IPS DF 19.7 (cell line): ENCODE measurements at regions not wholly inside any gene's neighbourhood (a gene's known extent, or its start where the extent isn't known, plus 50 kb on each side); places are given as distances from the start of the nearest gene placed in this dataset.

Experiments
- DNase-seq: peaks from one replicate; pipeline ENCODE4 v3.0.0-alpha.2; 2013; ENCODE audit warnings: low read depth, low spot score

- no peak for DNase-seq
Measured at GRCh38 chr6:1514078-1514477, 95.6 kb upstream of the FOXC1 start.

DNA sequence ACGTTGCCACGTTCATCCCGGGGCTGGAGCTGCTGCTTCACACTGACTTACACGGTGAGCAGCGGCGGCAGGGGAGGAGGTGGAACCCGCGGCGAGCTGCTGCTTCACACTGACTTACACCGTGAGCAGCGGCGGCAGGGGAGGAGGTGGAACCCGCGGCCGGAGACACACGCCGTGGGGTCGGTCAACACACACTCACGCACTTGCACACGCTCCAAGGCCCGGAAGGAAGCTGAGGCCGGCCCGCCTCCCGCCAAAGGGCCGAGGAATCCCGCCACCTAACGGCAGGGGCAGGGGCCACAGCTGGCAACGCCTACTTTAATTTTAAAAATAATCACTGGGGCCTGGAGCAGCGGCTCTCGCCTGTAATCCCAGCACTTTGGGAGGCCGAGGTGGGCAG is 94.4 kb upstream of the FOXC1 start:
- DNase-seq, result no peak

- DNase-seq, result no peak
Measured at GRCh38 chr6:1515781-1516180, 93.9 kb upstream of the FOXC1 start.

- no peak for DNase-seq
Measured at GRCh38 chr6:1516742-1517520, 92.8 kb upstream of the FOXC1 start.

DNA sequence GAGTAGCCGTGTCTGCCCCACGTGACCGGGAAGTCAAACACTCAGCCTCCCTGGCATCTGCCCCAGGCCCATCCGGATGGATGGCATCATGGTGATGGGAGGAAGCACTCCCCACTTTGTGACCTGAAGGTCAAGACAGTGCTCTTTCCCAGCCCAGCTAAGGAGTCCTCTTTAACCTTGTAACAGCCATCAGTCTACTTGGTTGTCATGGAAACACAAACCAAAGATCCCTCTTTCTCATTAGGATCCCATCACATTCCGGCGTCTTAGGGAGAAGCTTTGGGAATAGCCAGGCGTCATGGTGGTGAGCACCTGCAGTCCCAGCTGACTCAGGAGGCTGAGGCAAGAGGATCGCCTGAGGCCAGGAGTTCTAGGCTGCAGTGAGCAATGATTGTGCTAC is 90.9 kb upstream of the FOXC1 start:
- no peak for DNase-seq

DNA sequence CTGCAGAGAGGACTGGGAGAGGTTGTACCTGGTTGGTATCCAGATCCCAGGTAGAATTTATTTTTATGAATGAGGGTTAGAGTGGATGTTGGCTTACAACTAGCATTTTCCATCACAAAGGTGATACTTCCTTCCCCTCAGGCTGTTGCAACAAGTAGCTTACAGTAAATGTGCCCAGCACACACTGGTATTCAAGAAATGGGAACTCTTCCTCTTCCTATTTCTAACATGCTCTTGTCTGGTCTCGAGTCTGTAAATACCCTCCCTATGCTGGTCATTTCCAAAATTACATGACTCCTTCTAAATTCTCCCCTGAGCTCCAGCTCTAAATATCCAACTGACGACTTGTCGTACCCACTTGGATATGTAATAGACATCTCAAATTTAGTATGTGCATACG is 90.1 kb upstream of the FOXC1 start:
- DNase-seq, result no peak

DNA sequence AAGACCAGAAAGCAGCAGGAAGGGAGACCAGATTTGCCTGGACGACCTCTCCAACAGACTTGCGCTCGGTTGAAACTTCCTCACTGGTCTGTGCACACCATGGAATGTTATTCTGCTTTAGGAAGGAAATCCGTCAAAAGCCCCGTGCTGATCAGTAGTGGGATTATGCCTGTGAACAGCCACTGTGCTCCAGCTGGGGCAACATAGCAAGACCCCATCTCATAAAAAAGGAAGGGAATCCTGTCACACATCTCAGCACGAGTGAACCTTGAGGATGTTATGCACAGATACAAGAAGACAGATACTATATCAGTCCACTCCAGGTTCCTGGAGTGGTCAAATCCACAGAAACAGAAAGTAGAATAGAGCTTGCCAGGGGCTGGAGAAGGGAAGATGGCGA is 86.9 kb upstream of the FOXC1 start:
- DNase-seq, result no peak

DNA sequence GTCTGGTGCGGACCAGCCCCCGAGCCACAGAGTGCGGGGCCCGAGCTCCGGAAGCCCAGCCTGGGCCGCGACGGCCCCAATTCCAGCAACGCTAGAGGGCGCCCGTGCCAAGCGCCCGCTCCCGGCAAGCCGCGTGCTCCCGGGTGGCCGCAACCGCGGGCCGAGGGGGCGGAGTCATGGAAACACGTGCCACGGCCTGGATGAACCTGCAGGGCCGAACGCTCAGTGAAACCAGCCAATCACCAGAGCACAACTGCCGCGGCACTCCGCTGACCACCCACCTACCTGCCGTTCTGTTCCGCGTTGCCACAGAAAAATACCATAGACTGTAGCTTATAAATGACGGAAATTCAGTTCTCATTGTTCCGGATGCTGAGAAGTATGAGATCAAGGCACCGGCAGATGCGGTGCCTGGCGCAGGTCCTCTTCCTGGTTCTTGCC is 85.7 kb upstream of the FOXC1 start:
- DNase-seq, result peak; percentile 57

- DNase-seq, result no peak
Measured at GRCh38 chr6:1525364-1526038, 84.2 kb upstream of the FOXC1 start.

DNA sequence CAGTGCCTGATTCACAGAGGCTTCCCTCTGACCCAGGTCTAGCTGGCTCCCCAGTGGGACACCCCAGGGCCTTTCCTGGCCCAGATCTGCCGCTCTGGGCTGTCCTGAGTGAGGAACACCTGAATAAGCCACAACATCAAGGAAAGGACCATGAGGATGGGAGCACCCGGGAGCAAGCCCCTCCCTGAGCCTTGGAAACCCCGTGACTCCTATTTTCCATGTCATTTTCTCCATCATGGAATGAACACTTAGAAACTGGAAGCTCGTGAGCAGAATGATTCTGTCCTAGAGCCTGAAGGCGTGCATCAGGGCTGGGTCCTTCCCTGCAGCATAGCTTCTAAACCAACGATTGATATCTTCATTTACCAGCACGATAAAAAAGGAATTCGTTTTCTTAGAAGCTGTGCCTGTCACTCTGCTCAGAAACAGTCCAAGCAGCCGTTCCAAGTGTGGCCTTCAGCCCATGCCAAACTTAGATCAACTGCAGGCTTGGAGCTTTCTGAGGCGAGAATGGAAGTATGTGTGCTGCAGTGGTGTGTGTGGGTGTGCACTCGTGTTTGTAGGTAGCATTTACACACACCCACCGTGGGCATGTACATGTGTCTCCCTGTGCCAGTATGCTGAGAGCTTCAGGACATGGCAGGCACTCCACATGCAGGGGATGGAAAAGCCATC is 83.2 kb upstream of the FOXC1 start:
- no peak for DNase-seq

GRCh38 chr6:1527073-1527457 is 82.7 kb upstream of the FOXC1 start:
- peak; percentile 30 for DNase-seq

DNA sequence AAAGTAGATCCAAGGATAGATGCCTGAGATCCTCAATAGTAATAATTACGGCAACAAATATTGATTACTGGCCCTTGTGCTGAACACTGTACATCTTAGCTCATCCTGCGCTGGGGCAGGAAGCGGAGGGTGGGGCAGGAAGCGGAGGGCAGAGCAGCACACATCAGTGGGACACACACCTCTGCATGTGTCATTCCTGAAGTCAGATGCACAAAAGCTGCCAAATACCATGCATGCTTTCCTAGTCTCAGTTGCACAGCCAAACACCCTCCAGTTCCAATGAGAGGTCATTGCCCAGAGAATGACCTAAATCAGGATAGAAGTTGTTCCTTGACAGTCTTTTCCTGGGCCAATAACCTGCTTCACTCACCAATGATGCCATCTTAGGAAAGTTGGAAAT is 74.4 kb upstream of the FOXC1 start:
- no peak for DNase-seq

GRCh38 chr6:1536526-1537429 is 72.9 kb upstream of the FOXC1 start:
- DNase-seq, result no peak

- DNase-seq, result no peak
Measured at GRCh38 chr6:1538369-1538768, 71.3 kb upstream of the FOXC1 start.

DNA sequence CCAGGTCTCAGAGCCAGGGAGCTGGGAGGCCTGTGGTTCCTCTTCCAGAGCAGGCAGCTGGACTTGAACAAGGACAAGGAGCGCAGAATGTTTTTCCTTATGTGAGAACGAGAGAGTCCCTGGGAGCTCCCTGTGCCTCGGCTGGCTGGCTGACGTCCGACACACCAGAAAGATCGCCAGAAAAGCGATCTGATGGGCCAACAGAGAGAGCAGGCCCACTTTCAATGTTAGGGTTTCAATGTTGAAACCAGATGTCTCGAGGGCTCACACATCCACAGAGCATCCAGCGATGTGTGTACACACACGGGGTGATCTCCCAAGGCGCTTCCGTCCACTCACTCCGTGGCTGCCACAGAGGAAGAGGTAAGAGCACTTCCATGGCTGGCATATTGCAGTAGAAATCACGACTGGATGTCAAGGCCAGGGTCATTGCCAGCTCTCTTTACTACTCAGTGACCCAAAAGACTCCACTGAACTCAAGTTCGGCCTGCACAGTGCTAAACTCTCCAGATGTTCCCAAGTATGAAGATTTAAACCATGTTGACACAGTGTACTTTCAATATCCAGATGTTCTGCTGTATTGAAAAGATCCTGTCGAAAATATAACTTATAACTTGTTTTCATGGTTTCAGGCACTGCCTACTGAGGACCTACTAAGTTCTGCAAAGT is 70.8 kb upstream of the FOXC1 start:
- no peak for DNase-seq

DNA sequence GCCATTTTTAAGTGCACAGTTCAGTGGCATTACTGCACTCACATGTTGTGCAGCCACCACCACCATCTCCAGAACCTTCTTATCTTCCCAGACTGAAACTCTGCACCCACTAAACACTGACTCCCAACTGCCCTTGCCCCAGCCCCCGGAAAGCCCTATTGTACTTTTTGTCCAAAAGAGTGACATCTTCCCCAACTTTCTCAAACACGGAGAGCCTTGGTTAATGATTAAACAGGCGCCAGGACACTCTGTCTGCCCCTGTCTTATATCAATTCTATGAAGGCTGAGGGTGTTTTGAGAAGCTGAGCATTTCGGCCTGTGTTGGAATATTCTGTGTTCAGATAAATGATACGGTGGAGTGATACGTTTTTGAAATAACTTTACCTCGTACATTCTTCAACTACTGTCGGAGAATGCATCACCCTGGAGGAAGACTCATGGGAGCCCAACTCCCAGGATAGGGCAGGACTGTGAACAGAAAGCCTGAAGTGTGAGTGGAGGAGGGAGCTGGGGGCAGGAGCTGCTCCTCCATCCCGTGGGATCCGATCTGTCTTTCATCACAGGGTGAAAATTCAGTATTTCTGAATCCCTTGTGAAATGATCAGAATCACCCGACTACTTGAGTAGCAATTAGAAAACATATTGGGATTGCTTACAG is 68.7 kb upstream of the FOXC1 start:
- no peak for DNase-seq

- no peak for DNase-seq
Measured at GRCh38 chr6:1542335-1542734, 67.4 kb upstream of the FOXC1 start.

- no peak for DNase-seq
Measured at GRCh38 chr6:1542764-1543163, 67.0 kb upstream of the FOXC1 start.

- DNase-seq, result no peak
Measured at GRCh38 chr6:1544000-1544399, 65.7 kb upstream of the FOXC1 start.

GRCh38 chr6:1544603-1545002 is 65.1 kb upstream of the FOXC1 start:
- DNase-seq, result no peak

DNA sequence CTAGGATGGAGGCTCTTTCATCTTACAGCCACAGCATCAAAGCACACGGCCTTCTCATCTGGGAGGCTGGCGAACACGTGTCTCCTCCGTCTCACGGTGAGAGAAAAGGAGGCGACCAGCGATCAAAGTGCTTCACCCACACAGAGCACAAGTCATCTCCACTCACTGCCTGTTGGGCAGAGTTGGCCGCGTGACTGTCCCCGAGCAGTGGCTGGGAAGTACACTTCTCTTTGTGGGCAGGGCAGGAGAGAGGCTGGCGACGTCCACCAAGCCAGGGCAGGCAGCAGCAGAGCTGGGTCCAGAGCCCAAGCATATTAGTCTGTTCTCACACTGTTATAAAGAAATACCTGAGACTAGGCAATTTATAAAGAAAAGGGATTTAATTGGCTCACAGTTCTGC is 64.1 kb upstream of the FOXC1 start:
- DNase-seq, result no peak
